Stimulated activated naive B cell treated with anti-CD40 and anti-IgM and Interleukin-4, amounts not matched to agents 10 μg/mL and 1 μg/mL and 100 μg/mL, for 72 hours (primary cell): ENCODE measurements at regions not wholly inside any gene's neighbourhood (a gene's known extent, or its start where the extent isn't known, plus 50 kb on each side); places are given as distances from the start of the nearest gene placed in this dataset.

Source experiments
- ATAC-seq, 2 donors: fragments of 150-1000 bp; cut with Tn5 transposase; replicated peaks; 2 replicates each; pipeline ENCODE4 v1.10.0; 2021; ENCODE audit warnings: moderate library complexity in 1 of 2
- DNase-seq: peaks from one replicate; pipeline ENCODE4 v3.0.0; 2021
- H3K27ac Mint-ChIP-seq: one replicate; pipeline ENCODE4 v1.8.0; 2022; ENCODE audit warnings: mild to moderate bottlenecking, mixed read lengths
- H3K27me3 Mint-ChIP-seq, 2 donors: one replicate each; pipeline ENCODE4 v1.8.0; 2022; ENCODE audit warnings: mixed read lengths in 2 of 2
- H3K36me3 Mint-ChIP-seq, 2 donors: one replicate each; pipeline ENCODE4 v1.8.0; 2022; ENCODE audit warnings: mixed read lengths in 2 of 2, mild to moderate bottlenecking in 1 of 2
- H3K4me1 Mint-ChIP-seq, 2 donors: one replicate each; pipeline ENCODE4 v1.8.0; 2022; ENCODE audit warnings: mixed read lengths in 2 of 2, mild to moderate bottlenecking in 1 of 2
- H3K4me3 Mint-ChIP-seq, 2 donors: one replicate each; pipeline ENCODE4 v1.8.0; 2022; ENCODE audit warnings: mild to moderate bottlenecking in 2 of 2, mixed read lengths in 2 of 2, moderate library complexity in 1 of 2
- H3K9me3 Mint-ChIP-seq, 2 donors: one replicate each; pipeline ENCODE4 v1.8.0; 2022; ENCODE audit warnings: mixed read lengths in 2 of 2, mild to moderate bottlenecking in 1 of 2

DNA sequence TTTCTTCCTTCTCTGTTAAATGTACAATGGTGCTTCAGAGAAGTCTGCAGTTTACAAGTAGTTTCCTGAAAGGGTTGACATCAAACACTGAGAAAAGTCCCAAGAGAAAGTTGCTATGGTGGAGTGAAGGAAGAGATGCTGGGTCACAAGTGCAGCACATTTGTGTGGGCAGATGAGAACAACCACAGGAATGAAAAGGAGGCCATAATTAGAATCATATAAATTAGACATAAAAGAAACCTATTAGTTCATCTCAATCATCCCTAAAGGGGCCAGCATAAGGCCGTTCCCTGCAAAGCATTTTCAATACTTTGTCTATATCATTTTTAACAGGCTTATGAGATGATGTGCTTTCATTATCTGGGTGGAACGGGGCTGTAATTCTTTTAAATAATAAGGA, 359.2 kb downstream of the IRS2 start:
- Mint-ChIP-seq H3K36me3 (no peaks in the 10 kb centered on the region), H3K27ac (no peak overlapping the region), H3K4me1 (peaks cover 0 to 2% of the 10 kb centered on the region in 2 donors), H3K9me3 (peaks cover 0 to 10% of the 10 kb centered on the region in 2 donors), H3K27me3 (peaks cover 4 to 6% of the 10 kb centered on the region in 2 donors), H3K4me3 (no peak overlapping the region)
- no peak for DNase-seq
- ATAC-seq: no peak

- DNase-seq: no peak
- Mint-ChIP-seq H3K36me3 (no peaks in the 10 kb centered on the region), H3K27ac (no peak overlapping the region), H3K4me3 (no peak overlapping the region), H3K9me3 (peaks cover 0 to 10% of the 10 kb centered on the region in 2 donors), H3K4me1 (peaks cover 0 to 2% of the 10 kb centered on the region in 2 donors), H3K27me3 (peaks cover 4 to 6% of the 10 kb centered on the region in 2 donors)
- no peak for ATAC-seq
Observed at GRCh38 chr13:109426690-109426990, 359.7 kb downstream of the IRS2 start.

- peaks cover 0 to 10% of the 10 kb centered on the region in 2 donors for H3K9me3 Mint-ChIP-seq
- no peak overlapping the region for H3K27ac Mint-ChIP-seq
- H3K4me3 Mint-ChIP-seq: no peak overlapping the region
- peaks cover 4 to 6% of the 10 kb centered on the region in 2 donors for H3K27me3 Mint-ChIP-seq
- DNase-seq (no peak), ATAC-seq (no peak)
- H3K36me3 Mint-ChIP-seq: no peaks in the 10 kb centered on the region
- H3K4me1 Mint-ChIP-seq: peaks cover 0 to 2% of the 10 kb centered on the region in 2 donors
Observed at GRCh38 chr13:109425821-109426689, 360.3 kb downstream of the IRS2 start.

- H3K4me1 Mint-ChIP-seq: no peaks in the 10 kb centered on the region
- no peak for ATAC-seq
- peaks cover 4 to 6% of the 10 kb centered on the region in 2 donors for H3K27me3 Mint-ChIP-seq
- H3K4me3 Mint-ChIP-seq: no peak overlapping the region
- peaks cover 0 to 1% of the 10 kb centered on the region in 2 donors for H3K9me3 Mint-ChIP-seq
- H3K36me3 Mint-ChIP-seq: no peaks in the 10 kb centered on the region
- no peak for DNase-seq
- H3K27ac Mint-ChIP-seq: no peak overlapping the region
Observed at GRCh38 chr13:109422161-109422560, 364.2 kb downstream of the IRS2 start.

GRCh38 chr13:109419896-109420295, 366.5 kb downstream of the IRS2 start:
- Mint-ChIP-seq H3K27ac (no peak overlapping the region), H3K4me1 (no peaks in the 10 kb centered on the region), H3K9me3 (no peaks in the 10 kb centered on the region), H3K27me3 (peaks cover 4 to 6% of the 10 kb centered on the region in 2 donors), H3K36me3 (no peaks in the 10 kb centered on the region), H3K4me3 (no peak overlapping the region)
- no peak for ATAC-seq
- no peak for DNase-seq

DNA sequence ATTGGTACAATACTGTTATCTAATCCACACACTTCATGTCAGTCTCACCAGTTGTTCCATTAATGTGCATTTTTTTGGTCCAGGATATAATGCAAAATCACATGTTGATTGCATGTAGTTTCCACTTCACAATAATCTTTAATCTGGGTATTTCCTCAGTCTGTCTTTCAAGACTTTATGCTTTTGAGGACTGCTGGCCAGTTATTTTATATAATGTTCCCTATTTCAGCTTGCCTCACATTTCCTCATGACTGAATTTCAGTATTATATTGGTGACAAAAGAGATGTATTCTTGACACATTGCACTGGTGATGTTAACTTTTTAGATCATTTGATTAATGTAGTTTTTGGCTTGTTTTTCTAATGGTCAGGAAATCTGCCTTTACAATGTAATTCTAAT, 368.3 kb downstream of the IRS2 start:
- no peaks in the 10 kb centered on the region for H3K36me3 Mint-ChIP-seq
- H3K4me3 Mint-ChIP-seq: no peak overlapping the region
- no peaks in the 10 kb centered on the region for H3K9me3 Mint-ChIP-seq
- ATAC-seq: no peak
- no peak for DNase-seq
- H3K4me1 Mint-ChIP-seq: no peaks in the 10 kb centered on the region
- H3K27me3 Mint-ChIP-seq: peaks cover 3 to 5% of the 10 kb centered on the region in 2 donors
- H3K27ac Mint-ChIP-seq: no peak overlapping the region

GRCh38 chr13:109416001-109416400, 370.4 kb downstream of the IRS2 start:
- no peak for DNase-seq
- Mint-ChIP-seq H3K9me3 (no peaks in the 10 kb centered on the region), H3K4me1 (no peaks in the 10 kb centered on the region), H3K27me3 (no peaks in the 10 kb centered on the region), H3K27ac (no peak overlapping the region), H3K36me3 (no peaks in the 10 kb centered on the region), H3K4me3 (no peak overlapping the region)
- ATAC-seq: no peak

DNA sequence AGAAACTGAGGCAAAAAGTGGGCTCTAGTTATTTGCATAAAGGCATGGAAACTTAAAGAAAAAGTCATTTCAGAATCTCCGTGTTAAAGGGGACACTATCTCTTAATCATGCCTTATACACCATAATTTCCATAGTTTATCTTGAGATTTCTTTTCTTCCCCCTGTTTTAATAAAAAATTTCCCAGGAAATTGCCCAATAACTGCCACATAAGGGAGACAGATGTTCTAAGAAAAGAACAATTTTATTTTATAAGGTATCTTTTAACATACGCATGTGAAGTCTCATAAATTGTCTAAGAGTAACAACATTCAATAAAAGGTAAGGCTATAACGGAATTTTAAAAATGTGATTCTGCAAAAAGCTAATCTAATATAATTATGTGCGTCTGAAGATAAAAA, 371.3 kb downstream of the IRS2 start:
- no peaks in the 10 kb centered on the region for H3K36me3 Mint-ChIP-seq
- no peaks in the 10 kb centered on the region for H3K4me1 Mint-ChIP-seq

DNA sequence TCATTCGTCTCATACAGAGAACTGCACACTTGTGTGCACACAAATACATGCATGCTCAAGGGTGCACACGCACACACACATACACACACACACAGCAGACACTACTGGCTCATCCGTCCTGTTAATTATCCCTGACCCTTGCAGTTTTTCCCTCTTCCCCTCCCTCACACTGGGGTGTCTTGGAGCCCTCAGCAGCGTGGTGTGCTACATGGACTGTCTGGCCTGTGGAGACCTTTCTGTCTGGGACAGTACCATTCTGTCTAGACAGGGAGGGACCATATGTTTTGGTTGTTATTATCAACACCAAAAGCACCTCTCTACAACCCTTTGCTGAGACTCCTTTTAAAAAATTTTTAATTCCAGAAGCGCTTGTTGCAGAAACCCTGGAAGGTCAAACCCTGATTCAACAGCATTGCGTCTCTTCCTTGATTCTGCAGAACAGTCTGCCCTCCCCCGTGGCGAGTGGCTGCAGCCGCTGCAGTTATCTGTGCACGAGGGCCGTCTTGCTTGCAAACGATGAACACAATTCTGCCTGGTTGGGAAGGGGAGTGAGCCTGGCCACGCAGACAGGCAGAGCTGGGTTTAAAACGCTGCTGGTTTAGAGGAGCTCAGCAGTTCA, 374.0 kb downstream of the IRS2 start:
- Mint-ChIP-seq H3K4me1 (no peaks in the 10 kb centered on the region), H3K27ac (no peak overlapping the region), H3K4me3 (no peak overlapping the region), H3K27me3 (peaks cover 3 to 7% of the 10 kb centered on the region in 2 donors), H3K9me3 (no peaks in the 10 kb centered on the region), H3K36me3 (no peaks in the 10 kb centered on the region)
- peak in 1 of 2 donors; percentile 38 for ATAC-seq
- DNase-seq: no peak

More for the DNA sequence above, 371.3 kb downstream of the IRS2 start:
- no peaks in the 10 kb centered on the region for H3K9me3 Mint-ChIP-seq
- H3K27ac Mint-ChIP-seq: no peak overlapping the region
- no peaks in the 10 kb centered on the region for H3K27me3 Mint-ChIP-seq
- H3K4me3 Mint-ChIP-seq: no peak overlapping the region
- no peak for ATAC-seq
- no peak for DNase-seq

GRCh38 chr13:109410868-109411267, 375.5 kb downstream of the IRS2 start:
- no peaks in the 10 kb centered on the region for H3K36me3 Mint-ChIP-seq
- H3K4me3 Mint-ChIP-seq: no peak overlapping the region
- H3K9me3 Mint-ChIP-seq: no peaks in the 10 kb centered on the region
- no peak for ATAC-seq
- H3K27ac Mint-ChIP-seq: no peak overlapping the region
- peaks cover 3 to 7% of the 10 kb centered on the region in 2 donors for H3K27me3 Mint-ChIP-seq
- no peaks in the 10 kb centered on the region for H3K4me1 Mint-ChIP-seq
- DNase-seq: no peak

GRCh38 chr13:109408591-109409382, 377.6 kb downstream of the IRS2 start:
- Mint-ChIP-seq H3K36me3 (no peaks in the 10 kb centered on the region), H3K4me1 (no peaks in the 10 kb centered on the region), H3K9me3 (peaks cover 0 to 4% of the 10 kb centered on the region in 2 donors), H3K27me3 (peaks cover 3 to 7% of the 10 kb centered on the region in 2 donors), H3K27ac (no peak overlapping the region), H3K4me3 (no peak overlapping the region)
- no peak for DNase-seq
- ATAC-seq: no peak

DNA sequence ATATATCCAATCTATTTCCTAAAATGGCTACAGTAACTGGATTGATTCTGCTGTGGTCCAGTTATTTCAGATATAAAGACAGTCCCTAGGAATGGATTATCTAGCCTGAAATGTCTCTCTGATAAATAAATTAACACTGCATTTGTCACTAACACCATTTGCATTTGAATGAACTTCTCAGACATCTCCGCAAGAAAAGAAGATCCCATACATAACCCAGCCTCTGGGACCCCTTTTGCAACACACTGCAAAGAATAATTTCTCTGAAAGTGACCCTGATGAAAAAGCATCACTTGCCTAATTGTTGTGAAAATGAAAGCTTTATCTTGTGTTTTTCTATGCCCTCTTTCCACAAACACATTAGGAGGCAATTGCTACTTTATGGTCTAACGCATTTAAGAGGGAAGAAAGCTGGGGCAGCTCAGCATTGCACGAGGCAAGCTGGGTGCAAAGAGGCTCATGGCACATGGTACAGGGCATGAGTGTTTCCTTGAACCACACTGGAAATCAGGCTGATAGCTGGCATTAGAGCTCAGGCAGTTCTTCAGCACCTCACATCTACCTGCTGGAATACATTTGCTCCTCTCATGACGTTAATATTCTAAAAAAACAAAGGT, 379.9 kb downstream of the IRS2 start:
- Mint-ChIP-seq H3K36me3 (no peaks in the 10 kb centered on the region), H3K4me1 (no peaks in the 10 kb centered on the region), H3K27me3 (peaks cover 3 to 7% of the 10 kb centered on the region in 2 donors), H3K9me3 (peaks cover 0 to 4% of the 10 kb centered on the region in 2 donors), H3K4me3 (no peak overlapping the region), H3K27ac (no peak overlapping the region)
- no peak for ATAC-seq
- DNase-seq: no peak

DNA sequence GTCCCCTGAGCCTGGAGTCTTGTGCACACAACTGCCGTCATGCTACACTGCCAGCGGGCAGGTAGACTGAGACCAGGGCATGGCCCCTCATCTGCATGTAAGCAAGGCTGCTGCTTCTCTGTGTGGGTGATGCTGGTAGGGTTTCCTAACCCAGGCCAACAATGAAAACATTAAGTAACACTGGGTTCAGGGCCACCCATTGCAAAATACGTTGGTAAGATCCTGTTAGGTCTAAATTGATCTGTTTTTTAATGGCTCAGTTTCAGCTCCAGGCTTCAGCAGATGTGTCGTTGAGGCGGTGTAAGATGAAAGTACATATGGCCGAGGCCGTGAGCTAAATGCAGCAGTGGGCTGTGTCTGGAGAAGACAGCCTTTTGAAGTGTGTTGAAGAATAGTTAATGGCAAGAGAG, 383.4 kb downstream of the IRS2 start:
- ATAC-seq (no peak), DNase-seq (no peak)
- no peaks in the 10 kb centered on the region for H3K27me3 Mint-ChIP-seq
- no peaks in the 10 kb centered on the region for H3K4me1 Mint-ChIP-seq
- H3K4me3 Mint-ChIP-seq: no peak overlapping the region
- no peaks in the 10 kb centered on the region for H3K36me3 Mint-ChIP-seq
- H3K9me3 Mint-ChIP-seq: peaks cover 0 to 4% of the 10 kb centered on the region in 2 donors
- H3K27ac Mint-ChIP-seq: no peak overlapping the region

GRCh38 chr13:109401891-109402290, 384.5 kb downstream of the IRS2 start:
- Mint-ChIP-seq H3K4me1 (no peaks in the 10 kb centered on the region), H3K4me3 (no peak overlapping the region), H3K36me3 (no peaks in the 10 kb centered on the region), H3K9me3 (peaks cover 0 to 4% of the 10 kb centered on the region in 2 donors), H3K27ac (no peak overlapping the region), H3K27me3 (no peaks in the 10 kb centered on the region)
- DNase-seq (no peak), ATAC-seq (no peak)
